NOMO-1 treated with DMSO at 0.1 percent for 48 hours (cell line): ENCODE measurements at regions not wholly inside any gene's neighbourhood (a gene's known extent, or its start where the extent isn't known, plus 50 kb on each side); places are given as distances from the start of the nearest gene placed in this dataset.

Experiments used
- DNase-seq: peaks from one replicate; lab custom pipeline; 2025; ENCODE audit not compliant: unreplicated experiment; lab: John Stamatoyannopoulos, UW

GRCh38 chr2:65863713-65864112 lies 431.3 kb upstream of the SPRED2 start:
- no peak for DNase-seq

- DNase-seq, result no peak
Observed at GRCh38 chr2:65856928-65857327, 424.5 kb upstream of the SPRED2 start.

GRCh38 chr2:65856423-65856822 lies 424.0 kb upstream of the SPRED2 start:
- DNase-seq, result no peak

GRCh38 chr2:65850695-65851094 lies 418.3 kb upstream of the SPRED2 start:
- DNase-seq, result no peak

GRCh38 chr2:65846989-65847678 lies 414.7 kb upstream of the SPRED2 start:
- no peak for DNase-seq

GRCh38 chr2:65845442-65846182 lies 413.2 kb upstream of the SPRED2 start:
- DNase-seq, result no peak

- DNase-seq, result no peak
Observed at GRCh38 chr2:65842104-65842503, 409.7 kb upstream of the SPRED2 start.

- no peak for DNase-seq
Observed at GRCh38 chr2:65835975-65836549, 403.7 kb upstream of the SPRED2 start.

GRCh38 chr2:65834771-65835475 lies 402.5 kb upstream of the SPRED2 start:
- no peak for DNase-seq

- DNase-seq, result no peak
Observed at GRCh38 chr2:65834062-65834461, 401.7 kb upstream of the SPRED2 start.

GRCh38 chr2:65831509-65831908 lies 399.1 kb upstream of the SPRED2 start:
- DNase-seq, result no peak

GRCh38 chr2:65826567-65826966 lies 394.2 kb upstream of the SPRED2 start:
- DNase-seq, result no peak

GRCh38 chr2:65823511-65823910 lies 391.1 kb upstream of the SPRED2 start:
- DNase-seq, result no peak

GRCh38 chr2:65820454-65820853 lies 388.1 kb upstream of the SPRED2 start:
- no peak for DNase-seq

GRCh38 chr2:65819963-65820362 lies 387.6 kb upstream of the SPRED2 start:
- no peak for DNase-seq

GRCh38 chr2:65818873-65819451 lies 386.6 kb upstream of the SPRED2 start:
- no peak for DNase-seq

GRCh38 chr2:65813631-65814173 lies 381.3 kb upstream of the SPRED2 start:
- no peak for DNase-seq

GRCh38 chr2:65812887-65813286 lies 380.5 kb upstream of the SPRED2 start:
- DNase-seq, result no peak

- no peak for DNase-seq
Observed at GRCh38 chr2:65807942-65808341, 375.5 kb upstream of the SPRED2 start.

- no peak for DNase-seq
Observed at GRCh38 chr2:65804777-65805176, 372.4 kb upstream of the SPRED2 start.

GRCh38 chr2:65802298-65802942 lies 370.0 kb upstream of the SPRED2 start:
- DNase-seq, result no peak
